Smooth muscle cell (in vitro differentiated cells): ENCODE measurements at regions not wholly inside any gene's neighbourhood (a gene's known extent, or its start where the extent isn't known, plus 50 kb on each side); places are given as distances from the start of the nearest gene placed in this dataset.

Experiments used
- DNase-seq: peaks from one replicate; lab custom pipeline; 2025; ENCODE audit not compliant: unreplicated experiment; lab: John Stamatoyannopoulos, UW
- H2AFZ ChIP-seq: fragments of 200-600 bp; sonication (generic); 2 replicates; pipeline ENCODE4 v1.6.0; 2016; ENCODE audit warnings: antibody characterized with exemption, low read depth, mild to moderate bottlenecking
- H3F3A ChIP-seq: fragments of 200-600 bp; sonication (generic); 2 replicates; pipeline ENCODE4 v1.6.0; 2017; ENCODE audit warnings: antibody characterized with exemption, low read depth
- H3K27ac ChIP-seq: fragments of 200-600 bp; sonication (generic); 2 replicates; pipeline ENCODE4 v1.5.1; 2016; ENCODE audit warnings: low read depth, mild to moderate bottlenecking
- H3K27me3 ChIP-seq: fragments of 200-600 bp; sonication (generic); 2 replicates; pipeline ENCODE4 v1.6.1; 2016; ENCODE audit warnings: low read depth, mild to moderate bottlenecking
- H3K36me3 ChIP-seq: fragments of 200-600 bp; sonication (generic); 2 replicates; pipeline ENCODE4 v1.5.1; 2016; ENCODE audit warnings: low read depth
- H3K4me1 ChIP-seq: fragments of 200-600 bp; sonication (generic); 2 replicates; pipeline ENCODE4 v1.5.1; 2016; ENCODE audit warnings: low read depth
- H3K4me2 ChIP-seq: fragments of 200-600 bp; sonication (generic); 2 replicates; pipeline ENCODE4 v1.6.0; 2016; ENCODE audit warnings: mild to moderate bottlenecking
- H3K4me3 ChIP-seq: fragments of 200-600 bp; sonication (generic); 2 replicates; pipeline ENCODE4 v1.5.1; 2016; ENCODE audit warnings: mild to moderate bottlenecking
- H3K79me2 ChIP-seq: fragments of 200-600 bp; sonication (generic); 2 replicates; pipeline ENCODE4 v1.6.0; 2016; ENCODE audit warnings: low read depth, mild to moderate bottlenecking
- H3K9ac ChIP-seq: fragments of 200-600 bp; sonication (generic); 2 replicates; pipeline ENCODE4 v1.6.0; 2016; ENCODE audit warnings: low read depth
- H3K9me3 ChIP-seq: fragments of 200-600 bp; sonication (generic); replicated peaks from 2 replicates; pipeline ENCODE4 v1.5.1; 2016; ENCODE audit warnings: low read depth
- H4K20me1 ChIP-seq: fragments of 200-600 bp; sonication (generic); 2 replicates; pipeline ENCODE4 v1.6.0; 2016; ENCODE audit warnings: low read depth
- WGBS: methylation state at CpG from one replicate; pipeline ENCODE4 v1.1.7; 2016; ENCODE audit warnings: low lambda C conversion rate; 5-methylcytosine and 5-hydroxymethylcytosine counted together
- TF ChIP-seq, protein P1 (sequence below): fragments of 200-600 bp; sonication (generic); IDR thresholded peaks from 2 replicates; pipeline ENCODE4 v1.5.1; 2017; ENCODE audit warnings: borderline replicate concordance, mild to moderate bottlenecking, antibody characterized with exemption; ENCODE audit not compliant: insufficient read depth, poor library complexity, severe bottlenecking

DNA sequence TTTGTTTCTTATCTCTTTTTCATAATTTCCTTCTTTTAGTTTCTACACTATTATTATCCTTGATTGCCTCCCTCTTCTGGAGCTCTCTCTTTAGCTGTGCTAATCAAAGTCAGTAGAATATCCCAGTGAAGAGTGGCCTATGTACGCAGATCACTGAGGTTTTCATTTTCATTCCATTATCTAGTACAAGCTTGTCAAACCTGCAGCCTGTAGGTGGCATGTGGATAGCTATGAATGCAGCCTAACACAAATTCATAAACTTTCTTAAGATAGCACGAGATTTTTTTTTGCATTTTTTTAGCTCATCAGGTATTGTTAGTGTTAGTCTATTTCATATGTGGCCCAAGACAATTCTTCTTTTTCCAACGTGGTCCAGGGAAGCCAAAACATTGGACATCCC is 825.7 kb upstream of the MAP3K7 start:
- H3K4me3 ChIP-seq, result no peak overlapping the region
- no peak for DNase-seq
- no peak overlapping the region for H3K4me2 ChIP-seq
- H4K20me1 ChIP-seq, result no peaks in the 10 kb centered on the region
- no peak overlapping the region for H3K9ac ChIP-seq
- H3K27ac ChIP-seq, result no peak overlapping the region
- no peaks in the 10 kb centered on the region for H3K27me3 ChIP-seq
- no peaks in the 10 kb centered on the region for H3F3A ChIP-seq
- peaks cover 3% of the 10 kb centered on the region for H3K4me1 ChIP-seq
- WGBS, result 84% methylated on average over 3 of the region's 3 CpGs
- H3K36me3 ChIP-seq, result no peaks in the 10 kb centered on the region
- no peaks in the 10 kb centered on the region for H3K9me3 ChIP-seq
- TF ChIP-seq, protein P1, sequence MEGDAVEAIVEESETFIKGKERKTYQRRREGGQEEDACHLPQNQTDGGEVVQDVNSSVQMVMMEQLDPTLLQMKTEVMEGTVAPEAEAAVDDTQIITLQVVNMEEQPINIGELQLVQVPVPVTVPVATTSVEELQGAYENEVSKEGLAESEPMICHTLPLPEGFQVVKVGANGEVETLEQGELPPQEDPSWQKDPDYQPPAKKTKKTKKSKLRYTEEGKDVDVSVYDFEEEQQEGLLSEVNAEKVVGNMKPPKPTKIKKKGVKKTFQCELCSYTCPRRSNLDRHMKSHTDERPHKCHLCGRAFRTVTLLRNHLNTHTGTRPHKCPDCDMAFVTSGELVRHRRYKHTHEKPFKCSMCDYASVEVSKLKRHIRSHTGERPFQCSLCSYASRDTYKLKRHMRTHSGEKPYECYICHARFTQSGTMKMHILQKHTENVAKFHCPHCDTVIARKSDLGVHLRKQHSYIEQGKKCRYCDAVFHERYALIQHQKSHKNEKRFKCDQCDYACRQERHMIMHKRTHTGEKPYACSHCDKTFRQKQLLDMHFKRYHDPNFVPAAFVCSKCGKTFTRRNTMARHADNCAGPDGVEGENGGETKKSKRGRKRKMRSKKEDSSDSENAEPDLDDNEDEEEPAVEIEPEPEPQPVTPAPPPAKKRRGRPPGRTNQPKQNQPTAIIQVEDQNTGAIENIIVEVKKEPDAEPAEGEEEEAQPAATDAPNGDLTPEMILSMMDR, result no peak
- no peak overlapping the region for H2AFZ ChIP-seq
- H3K79me2 ChIP-seq, result no peaks in the 10 kb centered on the region

DNA sequence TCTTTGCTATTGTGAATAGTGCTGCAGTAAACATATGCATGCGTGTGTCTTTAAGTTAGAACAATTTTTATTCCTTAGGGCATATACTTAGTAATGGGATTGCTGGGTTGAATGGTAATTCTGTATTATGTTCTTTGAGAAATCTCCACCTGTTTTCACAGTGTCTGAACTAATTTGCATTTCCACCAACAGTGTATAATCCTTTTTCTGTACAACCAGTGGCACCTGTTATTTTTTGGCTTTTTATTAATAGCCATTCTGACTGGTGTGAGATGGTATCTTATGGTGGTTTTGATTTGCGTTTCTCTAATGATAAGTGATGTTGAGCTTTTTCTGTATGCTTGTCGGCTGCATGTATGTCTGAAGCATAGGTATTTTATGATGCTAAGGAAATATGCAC is 820.8 kb upstream of the MAP3K7 start:
- Histone ChIP-seq H3K9ac (no peak overlapping the region), H3K9me3 (no peaks in the 10 kb centered on the region), H3K36me3 (no peaks in the 10 kb centered on the region), H3F3A (no peaks in the 10 kb centered on the region), H3K4me2 (no peak overlapping the region), H2AFZ (no peak overlapping the region), H4K20me1 (no peaks in the 10 kb centered on the region), H3K4me3 (no peak overlapping the region), H3K27me3 (no peaks in the 10 kb centered on the region), H3K27ac (no peak overlapping the region), H3K79me2 (no peaks in the 10 kb centered on the region), H3K4me1 (no peaks in the 10 kb centered on the region)
- 94% methylated on average over 3 of the region's 3 CpGs for WGBS
- TF ChIP-seq, protein P1, result no peak
- DNase-seq, result no peak

DNA sequence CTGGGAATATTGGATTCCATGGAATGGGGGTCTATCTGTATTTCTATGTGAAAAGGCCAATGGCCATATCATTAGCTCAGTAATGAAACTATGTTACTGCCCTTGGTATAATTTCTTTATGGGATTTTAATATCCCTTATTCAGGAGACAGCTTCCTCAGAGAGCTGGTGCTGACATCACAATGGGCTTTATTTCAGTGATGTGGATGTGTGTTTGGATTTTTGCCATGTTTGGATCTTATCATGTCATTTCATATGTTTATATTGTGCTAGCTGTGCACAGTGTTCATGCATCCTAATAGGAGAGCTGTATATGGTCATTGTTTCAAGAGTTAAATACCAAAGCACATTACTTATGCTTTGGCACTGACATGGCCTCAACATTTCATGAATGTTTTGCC is 806.1 kb upstream of the MAP3K7 start:
- H3K4me1 ChIP-seq, result no peaks in the 10 kb centered on the region
- H3K27me3 ChIP-seq, result no peaks in the 10 kb centered on the region
- H3K36me3 ChIP-seq, result no peaks in the 10 kb centered on the region
- no peak overlapping the region for H3K4me2 ChIP-seq
- no peaks in the 10 kb centered on the region for H3K79me2 ChIP-seq
- no peak overlapping the region for H3K4me3 ChIP-seq
- H3F3A ChIP-seq, result no peaks in the 10 kb centered on the region
- no peak overlapping the region for H3K9ac ChIP-seq
- TF ChIP-seq, protein P1, result no peak
- no peak overlapping the region for H2AFZ ChIP-seq
- no peak for DNase-seq
- no peak overlapping the region for H3K27ac ChIP-seq
- H3K9me3 ChIP-seq, result no peaks in the 10 kb centered on the region
- no peaks in the 10 kb centered on the region for H4K20me1 ChIP-seq

DNA sequence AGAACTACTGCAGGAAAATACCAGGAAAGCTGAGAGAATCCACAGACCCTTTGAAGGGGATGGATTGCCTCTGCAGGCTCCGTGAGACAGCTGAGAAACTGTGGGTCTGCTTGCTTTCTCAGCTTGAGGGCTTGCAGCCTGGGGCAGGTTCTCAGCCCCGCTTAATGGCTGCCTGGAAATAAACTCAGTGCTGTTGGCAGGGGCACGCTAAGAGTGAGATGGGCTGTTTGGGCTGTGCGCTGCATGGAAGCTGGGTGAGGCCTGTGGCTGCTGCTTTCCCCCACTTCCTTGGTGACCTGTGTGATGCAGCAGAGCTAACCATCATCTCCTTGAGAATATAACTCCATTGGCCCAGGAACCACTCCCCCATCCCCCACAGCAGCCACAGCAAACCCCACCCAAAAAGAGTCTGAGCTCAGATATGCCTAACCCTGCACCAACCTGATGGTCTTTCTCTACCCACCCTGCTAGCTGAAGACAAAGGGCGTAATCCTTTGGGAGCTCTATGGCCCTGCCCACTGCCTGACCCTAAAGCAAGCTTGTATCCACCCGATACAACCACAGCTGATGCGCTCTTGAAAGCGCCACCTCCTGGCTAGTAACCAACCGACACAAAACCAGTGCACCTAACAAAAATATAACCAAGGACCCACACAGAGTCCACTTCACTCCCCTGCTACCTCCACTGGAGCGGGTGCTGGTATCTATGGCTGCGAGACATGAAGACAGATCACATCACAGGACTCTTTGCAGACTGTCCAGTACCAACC is 800.6 kb upstream of the MAP3K7 start:
- Histone ChIP-seq H3K4me2 (no peak overlapping the region), H3K27ac (no peak overlapping the region), H3K27me3 (no peaks in the 10 kb centered on the region), H3K4me1 (no peaks in the 10 kb centered on the region), H3K9ac (no peak overlapping the region), H3K9me3 (no peaks in the 10 kb centered on the region), H3K79me2 (no peaks in the 10 kb centered on the region), H2AFZ (no peak overlapping the region), H4K20me1 (no peaks in the 10 kb centered on the region), H3F3A (no peaks in the 10 kb centered on the region), H3K36me3 (no peaks in the 10 kb centered on the region), H3K4me3 (no peak overlapping the region)
- TF ChIP-seq, protein P1, result no peak
- DNase-seq, result no peak
- WGBS, result 65% methylated on average over 11 of the region's 11 CpGs
